DMS 273 (cell line): ENCODE measurements at regions not wholly inside any gene's neighbourhood (a gene's known extent, or its start where the extent isn't known, plus 50 kb on each side); places are given as distances from the start of the nearest gene placed in this dataset.

ENCODE experiments used
- DNase-seq: peaks from one replicate; lab custom pipeline; 2025; ENCODE audit not compliant: unreplicated experiment; lab: John Stamatoyannopoulos, UW

DNA sequence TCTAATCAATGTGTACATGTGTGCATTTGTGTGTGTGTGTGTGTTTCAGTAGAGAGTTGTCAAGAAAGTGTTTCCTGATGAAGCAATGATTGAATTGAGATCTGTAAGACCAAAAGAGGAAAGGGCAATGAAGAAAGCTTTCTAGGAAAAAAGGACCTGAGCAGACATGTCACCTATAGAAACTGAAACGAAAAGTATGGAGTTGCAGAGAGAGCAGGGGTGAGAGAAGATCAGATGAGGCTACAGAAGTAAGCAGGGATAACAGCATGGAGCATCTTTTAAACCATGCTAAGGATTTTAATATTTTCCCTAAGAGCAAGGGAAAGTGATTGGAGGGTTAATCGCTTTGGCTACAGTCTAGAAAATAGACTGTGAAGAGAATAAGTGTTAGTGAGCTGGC, 1459.4 kb upstream of the TENM4 start:
- no peak for DNase-seq

DNA sequence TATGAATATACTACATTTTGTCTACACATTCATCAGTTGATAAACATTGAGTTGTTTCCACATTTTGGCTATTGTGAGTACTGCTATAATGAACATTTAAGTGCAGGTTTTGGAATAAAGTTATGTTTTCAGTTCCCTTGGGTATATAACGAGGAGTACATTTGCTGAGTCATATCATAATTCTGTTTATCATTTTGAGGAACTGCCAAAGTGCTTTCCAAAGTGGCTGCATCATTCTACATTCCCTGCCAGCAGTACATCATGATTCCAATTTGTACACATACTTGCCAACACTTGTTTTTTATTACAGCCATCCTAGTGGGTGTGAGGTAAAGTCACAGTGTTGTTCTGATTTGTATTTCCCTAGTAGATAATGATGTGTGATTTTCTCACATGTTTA, 1458.6 kb upstream of the TENM4 start:
- no peak for DNase-seq

DNA sequence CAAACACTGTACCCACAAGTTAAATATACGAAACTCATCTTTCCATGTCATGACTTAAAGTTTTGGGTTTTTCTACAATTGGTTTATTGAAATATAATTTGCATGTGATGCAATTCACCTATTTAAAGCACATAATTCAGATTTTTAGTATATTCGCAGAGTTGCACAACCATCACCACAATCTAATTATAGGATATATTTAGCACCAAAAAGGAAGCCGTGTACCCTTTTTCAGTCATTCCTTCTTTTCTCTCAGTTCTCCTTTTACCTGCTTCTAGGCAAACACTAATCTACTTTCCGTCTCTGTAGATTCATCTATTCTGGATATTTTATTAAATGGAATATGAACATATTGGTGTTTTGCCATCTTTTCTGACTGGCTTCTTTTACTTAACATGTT, 1458.1 kb upstream of the TENM4 start:
- no peak for DNase-seq

DNA sequence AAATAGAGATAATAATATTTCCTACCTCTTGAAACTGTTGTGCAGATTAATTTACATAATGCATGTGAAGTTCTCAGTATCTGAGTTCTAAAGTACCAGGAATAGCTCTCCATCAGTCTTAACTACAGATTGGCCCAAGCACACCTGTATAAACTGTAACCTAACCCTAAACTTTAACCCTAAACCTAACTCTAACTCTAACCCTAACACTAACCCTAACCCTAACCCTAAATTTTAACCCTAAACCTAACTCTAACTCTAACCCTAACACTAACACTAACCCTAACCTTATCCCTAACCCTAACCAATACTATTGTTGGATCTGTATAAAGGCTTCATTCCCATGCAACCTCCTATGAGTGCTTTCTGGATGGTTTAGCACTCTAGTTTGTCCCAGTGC, 1445.9 kb upstream of the TENM4 start:
- DNase-seq, result no peak

DNA sequence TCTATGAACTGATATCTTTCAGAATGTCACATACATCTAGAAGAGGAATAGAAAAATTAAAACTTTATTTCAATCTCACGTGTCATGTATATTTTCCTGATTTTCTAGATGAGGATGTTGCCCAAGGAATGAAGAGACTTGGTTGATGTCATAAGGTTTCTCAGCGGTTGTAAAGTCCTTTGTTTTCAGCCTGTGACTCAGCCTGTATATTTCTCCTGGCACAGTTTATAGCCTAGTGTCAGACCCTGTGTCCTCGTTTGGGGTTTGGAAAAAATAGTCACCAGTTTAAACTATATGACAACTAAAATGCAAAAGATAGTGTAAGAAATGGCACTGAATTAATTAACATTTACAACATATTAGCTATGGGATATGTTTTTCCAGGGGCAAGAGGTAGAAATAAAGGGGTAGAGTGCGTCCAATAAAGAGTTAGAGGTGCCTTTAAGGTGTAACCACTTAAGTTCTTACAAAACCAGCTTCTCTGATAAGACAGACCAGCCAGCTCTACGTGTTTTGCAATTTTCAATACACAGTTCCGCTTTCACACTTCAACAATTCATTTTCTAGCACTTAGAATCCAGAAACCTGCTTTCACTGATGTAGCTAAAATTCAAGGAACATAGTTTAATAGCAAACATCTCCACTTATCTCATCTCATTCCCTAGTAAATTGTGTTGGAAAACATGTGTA, 1432.6 kb upstream of the TENM4 start:
- no peak for DNase-seq

DNA sequence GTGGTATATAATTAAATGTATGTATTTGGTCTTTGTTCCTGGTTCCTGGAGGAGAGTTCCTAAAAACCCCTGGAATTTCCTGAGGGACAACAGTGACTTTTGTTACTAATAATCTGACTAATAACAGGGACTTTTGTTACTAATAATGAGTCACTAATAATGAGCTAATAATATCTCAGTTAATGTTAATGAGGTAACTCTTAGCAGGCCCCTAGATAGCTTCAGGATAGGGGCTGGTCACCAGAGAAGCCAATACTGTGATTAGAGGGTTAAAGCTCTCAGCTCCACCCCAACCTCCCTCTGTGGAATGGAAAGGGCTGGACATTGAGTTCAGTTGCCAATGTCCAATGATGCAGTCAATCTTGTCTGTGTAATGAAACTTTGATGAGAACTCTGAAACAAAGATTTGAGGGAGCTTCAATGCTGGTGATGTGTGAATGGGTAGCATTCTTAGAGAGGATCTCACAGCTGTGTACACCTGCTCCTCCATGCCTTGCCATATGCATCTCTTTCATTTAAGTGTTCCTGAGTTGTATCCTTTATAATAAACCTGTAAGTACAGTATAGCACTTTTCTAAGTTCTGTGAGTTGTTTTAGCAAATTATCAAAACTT, 1431.4 kb upstream of the TENM4 start:
- DNase-seq, result no peak

DNA sequence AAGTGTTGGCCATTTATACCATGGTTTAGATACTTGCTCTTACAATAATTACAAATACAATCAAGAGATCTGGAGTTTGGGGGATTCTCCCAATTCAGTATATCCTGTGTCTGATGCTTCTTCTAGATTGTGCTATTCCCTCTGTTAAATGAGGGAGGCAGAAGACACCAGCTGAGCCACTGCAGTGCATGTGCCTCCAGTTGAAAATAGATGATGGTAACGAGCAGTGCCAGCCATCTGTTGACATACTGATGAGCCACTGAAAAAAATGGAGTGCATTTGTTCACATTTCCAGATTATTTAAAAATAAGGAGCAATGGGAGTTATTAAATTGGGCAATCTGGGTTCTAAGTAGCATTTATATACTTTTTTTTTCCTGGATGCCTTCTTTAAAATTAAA, 1428.0 kb upstream of the TENM4 start:
- no peak for DNase-seq

DNA sequence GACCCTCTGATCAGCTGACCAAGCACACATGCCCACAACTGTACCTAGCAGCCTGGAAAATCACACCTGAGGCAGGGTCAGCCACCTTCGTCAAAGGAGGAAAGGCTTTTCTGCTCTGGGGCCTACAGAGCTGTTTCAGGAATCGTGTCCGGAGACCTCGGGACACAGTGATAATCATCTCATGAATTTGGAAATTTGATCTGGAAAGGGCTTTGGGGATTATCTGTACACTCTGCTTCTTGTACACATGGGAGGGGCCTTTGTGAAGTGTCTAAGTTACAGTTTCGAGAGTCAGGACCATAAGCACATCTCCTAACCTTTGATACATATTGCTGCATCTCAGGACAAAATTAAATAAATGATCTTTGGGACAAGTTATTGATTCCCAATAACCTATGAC, 1421.2 kb upstream of the TENM4 start:
- DNase-seq, result no peak

DNA sequence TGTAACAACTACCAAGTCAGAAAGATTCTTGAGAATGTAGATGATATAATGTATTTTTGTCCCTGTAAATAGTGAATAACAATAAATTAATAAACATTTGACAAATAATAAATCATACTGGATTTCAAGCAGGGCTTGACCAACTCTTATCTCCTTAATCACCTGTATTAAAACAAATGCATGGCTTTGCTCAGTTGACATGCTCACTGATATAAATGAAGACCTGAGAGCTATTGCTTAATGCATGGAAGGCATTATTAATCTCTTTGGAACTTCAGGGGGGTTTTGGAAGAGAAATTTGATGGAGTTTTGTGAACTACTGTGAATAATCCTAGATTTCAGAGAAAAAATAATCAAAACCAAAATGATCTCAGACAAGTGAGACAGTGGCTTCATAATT, 1420.4 kb upstream of the TENM4 start:
- no peak for DNase-seq

DNA sequence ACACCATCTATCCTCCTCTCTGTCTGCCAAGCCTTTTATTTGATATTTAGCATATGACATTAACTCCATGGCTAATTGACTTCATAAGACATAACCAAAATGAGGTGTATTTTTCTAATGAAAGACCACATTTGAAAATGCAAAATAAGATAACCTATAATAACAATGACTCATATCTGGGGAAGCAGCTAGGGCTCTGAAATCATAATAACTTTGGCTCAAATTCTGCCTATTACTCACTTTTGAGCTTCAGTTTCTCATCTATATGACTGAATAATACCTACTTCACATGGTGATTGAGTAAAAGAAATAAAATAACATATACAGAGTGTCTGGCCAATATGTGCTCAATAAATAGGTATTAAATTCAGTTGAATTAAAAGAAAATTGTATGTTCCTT, 1419.8 kb upstream of the TENM4 start:
- DNase-seq, result no peak

DNA sequence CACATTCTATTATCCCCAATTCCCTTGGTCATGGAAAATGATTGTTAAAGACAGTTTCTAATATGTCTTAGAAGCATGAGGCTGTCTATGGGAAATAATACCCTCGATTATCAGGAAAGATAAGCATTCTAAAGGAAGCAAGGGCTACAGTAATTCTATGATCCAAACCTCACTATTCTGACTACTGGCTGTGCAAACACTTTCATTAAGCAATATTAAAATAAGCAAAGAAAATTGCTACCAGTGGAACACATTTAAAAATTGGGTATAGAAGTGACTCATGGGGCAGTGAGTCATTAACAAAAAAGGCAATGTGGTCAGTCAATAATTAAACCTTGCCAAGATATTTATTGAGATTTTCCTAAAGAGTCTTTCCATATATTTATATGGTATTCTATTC, 1415.2 kb upstream of the TENM4 start:
- no peak for DNase-seq

DNA sequence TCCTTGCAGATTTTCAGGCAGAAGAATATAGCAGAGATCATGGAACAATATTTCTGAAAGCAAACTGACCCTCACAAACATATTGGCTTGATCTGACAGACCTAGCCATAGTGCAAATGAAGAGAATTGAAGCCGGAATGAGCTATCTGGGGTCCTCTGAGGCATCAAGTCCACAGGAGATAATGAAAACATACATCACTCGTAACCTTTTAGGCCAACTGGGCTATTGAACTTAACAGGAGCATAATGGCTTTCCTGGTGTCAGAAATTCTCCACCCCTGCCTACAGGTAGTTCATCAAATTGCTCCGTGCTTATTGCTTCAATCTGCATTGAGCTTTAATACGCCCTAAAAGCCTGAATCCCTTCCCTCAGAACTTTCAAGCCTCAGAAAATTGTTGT, 1414.6 kb upstream of the TENM4 start:
- no peak for DNase-seq

DNA sequence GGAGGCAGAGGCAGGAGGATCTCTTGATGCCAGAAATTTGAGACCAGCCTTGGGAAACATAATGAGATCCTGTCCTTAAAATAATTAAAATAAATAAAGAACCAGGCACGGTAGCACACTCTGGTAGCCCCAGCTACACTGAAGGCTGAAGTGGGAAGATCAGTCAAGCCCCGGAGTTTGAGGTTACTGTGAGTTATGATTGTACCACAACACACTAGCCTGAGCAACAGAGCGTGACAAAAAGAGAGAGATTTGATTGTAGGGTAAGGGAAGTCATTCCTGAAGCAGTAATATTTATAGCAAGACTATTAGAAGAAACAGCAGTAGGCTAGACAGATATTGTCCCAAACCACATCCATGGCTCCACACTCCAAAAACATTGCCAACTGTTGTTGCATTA, 1408.4 kb upstream of the TENM4 start:
- DNase-seq, result no peak

DNA sequence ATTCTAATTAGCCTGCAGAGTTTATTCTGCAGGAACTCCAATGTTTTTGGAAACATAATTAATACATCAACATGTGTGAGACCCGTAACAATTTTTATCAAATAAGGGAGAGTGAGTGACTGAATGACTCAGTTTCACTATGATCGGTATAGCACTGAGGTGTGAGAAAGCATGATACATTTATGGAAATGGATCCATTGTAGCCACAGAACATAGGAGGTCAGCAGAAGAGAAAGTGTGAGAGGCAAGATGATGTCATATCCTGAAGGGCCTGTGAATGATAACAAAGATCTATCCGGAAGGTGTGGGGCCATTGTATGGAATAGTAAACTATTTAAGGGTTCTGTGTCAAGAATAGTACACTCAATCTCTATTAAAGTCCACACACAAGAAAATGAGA, 1406.1 kb upstream of the TENM4 start:
- DNase-seq, result no peak

DNA sequence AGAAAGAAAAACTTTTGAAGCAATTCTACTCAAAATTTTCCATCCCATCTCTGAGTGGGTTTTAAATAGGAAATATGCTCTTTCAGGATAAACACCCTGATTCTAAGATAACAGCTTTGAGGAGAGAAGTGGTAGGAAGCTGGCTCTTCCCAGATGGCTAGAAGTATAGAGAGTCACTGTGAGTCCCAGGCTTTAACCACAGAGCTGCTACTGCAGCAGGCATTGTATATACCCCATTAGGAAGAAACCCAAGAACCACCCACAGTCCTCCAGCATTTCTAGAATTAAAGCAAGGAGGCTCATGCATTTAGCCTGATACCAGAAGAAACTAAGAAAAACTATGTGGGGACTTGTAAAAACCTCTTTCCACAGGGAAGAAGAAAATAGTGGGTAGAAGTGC, 1405.6 kb upstream of the TENM4 start:
- DNase-seq, result no peak

DNA sequence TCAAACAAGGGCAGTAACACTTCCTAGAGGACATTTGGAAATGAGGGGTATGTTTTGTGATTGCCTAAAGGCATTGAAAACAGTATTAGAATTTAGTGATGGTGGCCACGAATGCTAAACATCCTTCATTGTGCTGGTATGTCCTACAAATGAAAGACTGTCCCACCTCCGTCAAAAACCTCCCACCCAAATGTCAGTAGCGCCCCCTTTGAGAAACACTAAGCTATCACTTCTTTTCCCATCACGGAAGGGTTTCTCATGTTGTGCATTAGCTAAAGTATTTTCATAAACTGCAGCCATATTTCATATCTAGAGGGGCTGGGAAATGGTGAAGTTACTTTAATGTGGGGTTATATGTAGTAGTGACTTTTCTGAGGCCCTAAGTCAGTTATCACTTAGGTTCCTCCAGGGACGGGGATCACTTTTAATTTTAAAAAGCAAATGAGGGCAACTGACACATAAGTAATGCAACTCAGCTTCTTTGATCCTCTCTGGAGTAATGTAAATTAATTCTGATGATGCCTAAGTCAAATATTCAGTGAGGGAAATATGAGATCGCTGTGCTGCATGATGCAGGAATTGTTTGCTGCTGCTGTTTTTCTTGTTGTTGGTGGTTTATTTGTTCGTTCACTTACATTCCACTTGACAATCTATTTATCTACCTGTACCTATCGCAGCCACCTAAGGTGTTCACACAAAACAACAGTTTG, 1403.4 kb upstream of the TENM4 start:
- DNase-seq, result no peak

DNA sequence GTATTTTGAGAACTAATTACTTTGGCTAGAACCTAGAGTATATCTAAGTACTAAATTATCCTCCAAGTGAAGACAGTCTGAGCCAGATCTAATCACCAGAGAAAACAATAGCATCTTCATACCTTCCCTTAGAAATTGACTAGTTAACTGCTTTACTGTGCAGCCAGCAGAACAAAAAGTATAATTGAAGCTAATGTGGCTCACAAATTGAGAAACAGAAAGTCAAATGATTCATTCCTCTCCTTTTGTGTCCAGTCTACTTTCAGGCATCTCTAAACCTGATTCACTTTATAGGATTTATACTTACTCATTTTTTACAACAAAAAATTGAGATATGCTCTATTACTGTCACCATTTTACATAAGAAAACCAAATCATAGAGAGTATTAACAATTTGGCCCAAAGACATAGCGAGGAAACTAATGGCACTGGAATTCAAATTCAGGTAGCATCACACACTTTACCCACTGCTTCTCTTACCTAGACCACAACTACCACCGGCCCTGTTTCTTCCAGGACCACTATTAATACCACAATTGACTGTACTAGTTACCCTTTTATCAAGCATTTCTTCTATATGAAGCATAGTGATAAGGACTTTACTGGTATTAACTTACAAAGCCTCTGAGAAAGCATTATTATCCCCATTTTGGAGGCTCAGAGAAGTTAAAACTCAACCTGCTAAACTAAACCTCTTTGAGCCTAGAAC, 1402.6 kb upstream of the TENM4 start:
- no peak for DNase-seq

DNA sequence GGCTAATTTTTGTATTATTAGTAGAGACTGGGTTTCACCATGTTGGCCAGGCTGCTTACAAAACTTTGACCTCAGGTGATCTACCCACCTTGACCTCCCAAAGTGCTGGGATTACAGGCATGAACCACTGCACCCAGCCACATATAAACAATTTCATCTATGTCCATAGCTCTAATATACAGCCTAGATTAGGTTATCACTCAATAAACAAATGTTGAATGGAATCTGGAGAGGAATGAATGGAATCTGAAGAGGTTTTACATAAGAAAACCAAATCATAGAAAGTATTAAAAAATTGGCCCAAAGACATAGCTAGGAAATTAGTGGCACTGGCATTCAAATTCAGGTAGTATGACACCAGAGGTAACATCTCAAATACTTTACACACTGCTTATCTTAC, 1401.4 kb upstream of the TENM4 start:
- DNase-seq, result no peak

DNA sequence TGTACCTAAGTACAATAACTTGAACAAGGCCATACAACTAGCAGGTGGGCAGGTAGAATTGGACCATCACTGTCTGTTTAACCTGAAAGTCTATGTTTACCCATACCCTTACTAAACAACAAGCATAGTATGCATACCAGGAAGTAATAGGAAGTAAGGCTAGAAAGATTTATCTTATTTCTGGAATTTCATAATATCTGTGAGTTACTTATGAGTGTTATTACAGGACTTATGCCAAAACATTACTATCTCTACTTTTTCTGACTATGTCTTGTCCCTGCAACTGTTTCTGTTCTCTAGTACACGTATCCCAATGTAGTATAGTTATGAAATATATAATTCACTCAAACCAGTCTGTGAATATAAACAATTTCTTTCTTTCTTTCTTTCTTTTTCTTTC, 1400.8 kb upstream of the TENM4 start:
- DNase-seq, result no peak

DNA sequence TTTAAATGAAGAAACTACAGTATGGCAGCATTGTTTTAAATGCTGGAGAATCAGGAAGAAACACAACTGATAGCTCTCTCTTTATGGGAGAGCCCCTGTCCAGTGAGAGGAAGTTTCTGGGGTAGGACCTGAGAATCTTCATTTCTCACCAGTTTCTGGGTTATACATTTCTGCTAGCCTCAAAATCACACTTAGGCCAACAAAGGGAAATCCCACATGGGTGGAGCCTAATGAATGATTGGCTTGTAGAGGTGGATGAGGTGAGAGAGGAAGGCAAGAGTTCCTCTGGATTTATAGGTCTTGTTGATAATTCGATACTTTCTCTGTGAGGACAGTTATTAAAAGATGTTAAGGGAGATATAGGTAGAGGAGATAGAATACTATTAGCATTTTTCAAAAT, 1397.3 kb upstream of the TENM4 start:
- DNase-seq, result no peak

DNA sequence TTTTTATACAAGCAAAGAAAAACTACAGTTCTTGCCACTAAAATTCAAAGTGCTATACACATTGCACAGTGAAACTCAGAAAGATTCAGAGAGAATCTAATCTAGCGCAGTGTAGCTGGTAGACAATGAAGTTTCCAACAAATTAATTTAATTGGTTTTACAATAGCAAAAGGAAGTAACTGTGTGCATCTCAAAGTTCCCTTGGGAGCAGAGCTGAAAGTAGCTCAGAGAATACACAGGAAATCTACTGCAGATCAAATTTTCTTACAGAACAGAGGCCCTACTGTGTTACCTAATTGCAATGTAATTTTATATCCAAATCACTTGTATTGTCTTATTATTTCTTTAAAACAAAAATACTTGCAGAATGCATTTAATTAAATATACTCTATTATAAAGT, 1396.2 kb upstream of the TENM4 start:
- no peak for DNase-seq

DNA sequence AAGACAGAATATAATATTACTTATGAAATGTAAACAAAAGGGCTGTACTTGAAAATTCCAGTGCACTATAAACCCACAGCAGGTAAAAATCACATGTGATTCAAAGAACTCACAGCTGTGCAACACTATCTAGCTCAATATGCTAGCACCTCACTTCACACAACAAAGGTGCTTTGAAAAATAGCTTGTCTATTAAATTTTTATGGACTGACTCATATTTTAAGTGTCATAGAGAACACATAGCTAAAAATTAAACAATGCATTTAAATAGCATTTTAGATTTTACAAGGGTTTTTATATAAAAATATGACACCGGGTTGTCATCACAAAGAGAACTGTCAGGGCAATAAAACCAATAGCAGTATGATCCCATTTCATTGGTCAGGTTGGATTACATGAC, 1390.5 kb upstream of the TENM4 start:
- DNase-seq, result no peak
